ENCODE measurements at regions not wholly inside any gene's neighbourhood (a gene's known extent, or its start where the extent isn't known, plus 50 kb on each side); places are given as distances from the start of the nearest gene placed in this dataset.

- TF ChIP-seq CTCF (conservative IDR thresholded peaks at IDR 0.05; ENCODE audit: low read depth, low read length) (no peak), SMC3 (IDR thresholded peaks at IDR 0.05; ENCODE audit: low read depth, low read length) (no peak), USF2 (IDR thresholded peaks at IDR 0.05; ENCODE audit: low read depth, low read length) (no peak), CHD1 (IDR thresholded peaks at IDR 0.05; ENCODE audit: low read depth, low read length) (no peak), POLR2A (IDR thresholded peaks at IDR 0.05; ENCODE audit: low read depth, low read length) (no peak), FOS (IDR thresholded peaks at IDR 0.05; ENCODE audit: low read depth, low read length) (no peak), RAD21 (IDR thresholded peaks at IDR 0.05; ENCODE audit: low read length) (no peak), MXI1 (IDR thresholded peaks at IDR 0.05; ENCODE audit: borderline replicate concordance, low read depth, low read length) (no peak), RCOR1 (IDR thresholded peaks at IDR 0.05; ENCODE audit: insufficient replicate concordance, low read length) (no peak), CEBPB (IDR thresholded peaks at IDR 0.05; ENCODE audit: low read depth, low read length) (no peak), MAFK (IDR thresholded peaks at IDR 0.05; ENCODE audit: low read depth, low read length) (no peak)
These were observed 196.7 kb upstream of the NSMCE3 start for GRCh38 chr15:29466292-29466691.
